NCI-H748 (cell line): ENCODE measurements at regions not wholly inside any gene's neighbourhood (a gene's known extent, or its start where the extent isn't known, plus 50 kb on each side); places are given as distances from the start of the nearest gene placed in this dataset.

Source experiments
- DNase-seq: peaks from one replicate; lab custom pipeline; 2025; ENCODE audit not compliant: unreplicated experiment; lab: John Stamatoyannopoulos, UW

- DNase-seq: no peak
These were observed 126.6 kb downstream of the PSMG1 start for GRCh38 chr21:39056636-39057035.

DNA sequence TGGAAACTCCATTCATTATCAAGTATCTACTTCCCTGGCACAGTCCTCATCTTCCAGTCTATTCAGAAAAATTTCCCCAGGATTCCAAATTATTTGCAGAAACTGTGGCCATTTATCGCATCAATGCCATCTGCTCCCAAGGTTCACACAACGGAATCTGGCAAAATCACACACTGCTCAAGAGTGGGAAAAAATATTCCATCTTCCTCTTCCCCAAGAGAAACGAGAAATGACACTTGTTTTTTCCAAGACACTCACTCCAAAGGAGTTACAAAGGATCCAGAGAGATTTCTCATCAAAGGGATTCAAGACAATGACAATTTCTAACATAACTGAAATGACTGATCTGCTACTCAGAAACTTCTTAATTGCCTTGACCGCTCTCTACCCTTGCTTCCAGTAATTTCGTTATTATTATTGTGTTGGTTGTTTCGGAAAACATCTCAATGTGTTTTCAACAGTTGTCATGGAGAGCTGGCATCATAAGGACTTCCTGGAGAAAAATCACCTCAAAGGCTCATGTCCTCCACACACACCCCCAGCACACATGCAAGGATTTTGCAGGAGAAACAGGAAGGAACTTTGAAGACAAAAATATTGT is 128.0 kb downstream of the PSMG1 start:
- peak; percentile 10 for DNase-seq

- DNase-seq: no peak
These were observed 129.2 kb downstream of the PSMG1 start for GRCh38 chr21:39054066-39054465.

DNA sequence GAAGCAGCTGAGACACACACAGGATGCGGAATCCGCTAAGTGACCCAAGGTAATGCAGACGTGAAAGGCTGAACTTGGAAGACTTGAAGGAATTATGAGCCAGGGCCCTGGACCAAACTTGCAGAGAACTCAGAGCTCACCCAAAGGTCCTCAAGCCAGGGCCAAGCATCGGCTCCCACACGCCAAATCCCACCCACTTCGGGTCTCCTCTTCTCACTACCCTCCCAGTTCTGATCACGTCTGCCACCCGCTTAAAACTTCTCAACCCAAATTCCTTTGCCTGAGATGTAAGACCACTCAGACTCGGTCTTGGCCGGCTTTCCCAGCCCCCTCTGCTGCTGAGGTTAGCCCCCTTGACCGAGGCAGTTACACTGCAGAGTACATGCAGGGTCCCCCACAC is 130.1 kb downstream of the PSMG1 start:
- DNase-seq: no peak

GRCh38 chr21:39052718-39053117 is 130.5 kb downstream of the PSMG1 start:
- DNase-seq: no peak

DNA sequence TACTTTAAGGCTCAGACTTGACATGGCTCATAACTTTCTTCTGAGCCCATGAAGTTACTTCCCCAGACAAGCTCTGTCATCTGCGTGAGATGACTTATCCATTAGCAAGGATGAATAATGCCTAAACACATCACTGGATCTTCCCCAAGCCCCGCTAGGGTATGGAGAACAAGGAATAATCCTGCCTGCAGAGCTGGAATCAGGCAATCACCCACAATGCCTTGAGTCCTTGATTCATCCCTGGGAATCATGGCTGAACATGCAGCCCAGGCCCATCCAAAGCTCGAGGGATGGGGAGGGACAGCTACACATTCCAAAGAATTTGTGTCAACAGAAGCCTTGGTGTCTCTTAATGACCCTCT is 131.7 kb downstream of the PSMG1 start:
- DNase-seq: no peak

GRCh38 chr21:39050841-39051587 is 132.2 kb downstream of the PSMG1 start:
- DNase-seq: no peak

DNA sequence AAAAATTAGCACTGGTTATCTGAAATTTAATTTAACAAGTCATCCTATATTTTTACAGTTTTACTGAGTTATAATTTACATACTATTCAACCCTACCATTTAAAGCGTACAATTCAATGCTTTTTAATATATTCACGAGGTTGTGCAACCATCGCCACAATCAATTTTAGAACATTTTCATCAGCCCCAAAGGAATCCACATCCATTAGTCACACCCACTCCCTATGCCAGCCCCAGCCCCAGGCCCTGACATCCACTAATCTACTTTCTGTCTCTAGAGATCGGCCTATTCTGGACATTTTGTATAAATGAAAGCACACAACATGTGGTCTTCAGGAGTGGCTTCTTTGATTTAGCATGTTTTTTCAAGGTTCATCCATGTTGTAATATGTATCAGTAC is 134.7 kb downstream of the PSMG1 start:
- no peak for DNase-seq

- DNase-seq: peak; percentile 94
These were observed 135.2 kb downstream of the PSMG1 start for GRCh38 chr21:39048064-39048463.

GRCh38 chr21:39047046-39047445 is 136.2 kb downstream of the PSMG1 start:
- no peak for DNase-seq

GRCh38 chr21:39046236-39046916 is 136.9 kb downstream of the PSMG1 start:
- no peak for DNase-seq

DNA sequence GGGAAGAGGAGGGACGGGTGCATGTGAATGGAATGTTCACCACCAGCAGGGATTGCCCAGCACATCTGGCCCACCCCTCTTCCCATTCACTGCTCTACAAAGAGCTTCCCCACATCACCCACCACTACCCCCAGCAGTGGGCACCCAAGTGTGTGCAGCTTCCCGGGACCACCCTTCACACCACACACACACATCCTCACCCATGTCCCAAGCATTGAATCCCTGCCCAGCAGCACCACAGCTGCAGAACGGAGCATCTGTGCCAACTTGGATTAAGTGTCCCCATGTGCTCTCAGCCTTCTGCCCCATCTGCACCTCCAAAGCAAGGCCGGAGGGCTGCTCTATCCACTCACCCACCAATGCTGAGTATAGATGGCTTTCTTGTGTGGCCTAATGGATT is 141.4 kb downstream of the PSMG1 start:
- no peak for DNase-seq

- DNase-seq: no peak
These were observed 142.6 kb downstream of the PSMG1 start for GRCh38 chr21:39040494-39041110.

GRCh38 chr21:39037807-39038405 is 145.3 kb downstream of the PSMG1 start:
- no peak for DNase-seq

DNA sequence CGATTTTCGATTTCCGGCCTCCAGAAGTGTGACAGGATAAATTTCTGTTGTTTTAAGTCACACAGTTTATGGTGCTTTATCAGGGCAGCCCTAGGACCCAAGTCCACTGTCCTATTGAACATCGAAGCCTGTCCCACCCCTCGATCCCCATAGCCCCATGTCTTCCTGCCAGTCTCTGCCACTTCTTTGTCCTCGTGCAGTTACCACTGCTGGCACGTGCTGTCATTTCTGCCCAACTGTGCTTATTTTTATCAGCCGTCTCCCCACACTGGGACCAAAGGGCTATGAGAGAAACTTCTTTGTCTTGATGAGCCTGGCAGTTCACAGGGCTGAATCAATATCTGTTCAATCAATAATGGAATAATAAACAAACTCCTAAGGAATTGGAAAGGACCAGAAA is 146.7 kb downstream of the PSMG1 start:
- DNase-seq: no peak

GRCh38 chr21:39034590-39035536 is 148.4 kb downstream of the PSMG1 start:
- no peak for DNase-seq

GRCh38 chr21:39033878-39034589 is 149.2 kb downstream of the PSMG1 start:
- DNase-seq: peak; percentile 46

DNA sequence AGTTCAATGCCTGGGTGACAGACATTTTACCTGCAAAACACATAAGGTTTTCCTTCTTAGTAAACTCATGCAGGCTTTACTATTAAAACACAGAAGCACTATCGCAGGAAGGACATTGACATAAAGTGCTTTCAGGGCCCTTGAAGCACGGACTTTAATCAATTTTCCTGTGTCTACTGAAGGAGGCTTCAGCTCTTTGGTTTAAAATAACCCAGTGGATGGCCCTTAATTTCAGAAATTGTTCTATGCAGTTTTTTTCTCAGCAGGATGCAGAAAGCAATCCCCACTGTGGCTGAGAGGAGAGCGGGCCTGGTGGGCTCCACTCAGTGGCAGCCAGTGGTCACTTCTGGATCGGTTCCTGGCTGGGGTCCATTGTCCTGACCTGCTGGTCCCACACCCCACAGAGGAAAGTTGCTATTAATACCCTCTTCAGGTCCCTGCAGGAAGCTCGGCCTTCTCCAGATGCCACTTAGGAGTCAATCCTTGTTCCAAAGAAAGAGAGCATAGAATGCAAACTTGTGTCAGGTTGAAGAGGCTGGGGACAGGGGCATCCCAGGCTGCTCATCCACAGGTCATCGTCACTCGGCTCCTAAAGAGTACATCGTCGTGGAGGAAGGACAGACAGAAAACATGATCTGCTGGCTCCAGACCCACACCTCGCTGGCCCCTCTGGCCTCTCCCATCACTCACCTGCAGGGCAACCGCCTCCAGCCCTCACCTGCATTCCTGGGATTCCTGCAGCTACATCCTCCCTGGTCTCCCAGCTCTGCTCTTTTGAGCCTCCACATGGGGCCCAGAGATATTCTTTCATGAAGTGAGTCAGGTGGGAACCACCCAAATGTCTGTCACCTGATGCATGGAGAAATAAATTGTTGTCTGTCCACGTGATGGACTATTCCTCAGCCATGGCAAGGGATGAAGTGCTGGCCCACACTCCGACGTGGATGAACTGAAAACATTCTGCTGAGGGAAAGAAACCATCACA is 153.1 kb downstream of the PSMG1 start:
- DNase-seq: no peak
